H1 (cell line): ENCODE measurements at regions not wholly inside any gene's neighbourhood (a gene's known extent, or its start where the extent isn't known, plus 50 kb on each side); places are given as distances from the start of the nearest gene placed in this dataset.

Experiments
- CTCF ChIA-PET: fragments of 300-600 bp; sonication (Branson Sonifier 250); formaldehyde crosslinking; loops from one replicate; lab custom pipeline; 2021; ENCODE audit not compliant: partially characterized antibody; lab: Charles Lee
- POLR2A ChIA-PET: fragments of 300-600 bp; sonication (Branson Sonifier 250); formaldehyde crosslinking; loops from one replicate; lab custom pipeline; 2021; ENCODE audit warnings: inconsistent platforms; ENCODE audit not compliant: partially characterized antibody; lab: Charles Lee
- DNase-seq, 2 experiments: peaks; one replicate each; pipeline versions ENCODE4 v3.0.0 to v3.0.0-alpha.2; 2010 to 2022; ENCODE audit warnings: low spot score in 2 of 2, low read depth in 1 of 2, mixed read lengths in 1 of 2
- FAIRE-seq: peaks from 2 replicates; lab custom pipeline; 2011; peaks lifted over from hg19 to GRCh38; lab: Jason Lieb, UNC
- H2AFZ ChIP-seq: 2 replicates; pipeline ENCODE4 v1.8.1; 2012; ENCODE audit warnings: low read length, inconsistent platforms
- H2AK5ac ChIP-seq: 2 replicates; pipeline ENCODE4 v1.6.1; 2013; ENCODE audit warnings: low read depth, low read length
- H2BK120ac ChIP-seq: replicated peaks from 2 replicates; pipeline ENCODE3; 2013; ENCODE audit warnings: low read depth, low read length, inconsistent platforms
- H2BK12ac ChIP-seq: 2 replicates; pipeline ENCODE4 v1.6.1; 2013; ENCODE audit warnings: low read depth, low read length
- H2BK15ac ChIP-seq: 2 replicates; pipeline ENCODE4 v1.6.1; 2013; ENCODE audit warnings: low read length
- H2BK20ac ChIP-seq: 2 replicates; pipeline ENCODE4 v1.6.1; 2013; ENCODE audit warnings: low read length
- H2BK5ac ChIP-seq: 2 replicates; pipeline ENCODE4 v1.6.1; 2013; ENCODE audit warnings: low read depth, low read length
- H3K14ac ChIP-seq: 2 replicates; pipeline ENCODE4 v1.6.1; 2013; ENCODE audit warnings: inconsistent platforms; ENCODE audit not compliant: insufficient read length
- H3K18ac ChIP-seq: 2 replicates; pipeline ENCODE4 v1.6.1; 2013; ENCODE audit warnings: low read length; ENCODE audit errors: extremely low read depth
- H3K23ac ChIP-seq: 2 replicates; pipeline ENCODE4 v1.6.1; 2013; ENCODE audit warnings: inconsistent platforms; ENCODE audit not compliant: insufficient read length
- H3K23me2 ChIP-seq: 2 replicates; pipeline ENCODE4 v1.6.1; 2013; ENCODE audit warnings: low read depth, low read length
- H3K27ac ChIP-seq: 2 replicates; pipeline ENCODE4 v1.6.1; 2011; ENCODE audit warnings: low read depth, low read length, inconsistent platforms
- H3K27me3 ChIP-seq, 4 experiments: replicated peaks in 1 of 4; 1 replicate in 1 of 4; 2 replicates in 3 of 4; pipeline versions ENCODE4 v1.6.1 to v1.8.1; 2011 to 2013; ENCODE audit warnings: low read length in 3 of 4, mild to moderate bottlenecking in 3 of 4, inconsistent platforms in 2 of 4, mixed read lengths in 2 of 4, moderate library complexity in 1 of 4; ENCODE audit not compliant: control insufficient read depth in 3 of 4, insufficient read depth in 3 of 4; ENCODE audit errors: extremely low read depth in 1 of 4
- H3K36me3 ChIP-seq, 4 experiments: 2 replicates each; pipeline versions ENCODE4 v1.6.1 to v1.8.1; 2011 to 2013; ENCODE audit warnings: mild to moderate bottlenecking in 4 of 4, low read length in 3 of 4, moderate library complexity in 2 of 4, control low read depth in 1 of 4, inconsistent platforms in 1 of 4; ENCODE audit not compliant: insufficient read depth in 4 of 4, control insufficient read depth in 2 of 4
- H3K4ac ChIP-seq: replicated peaks from 2 replicates; pipeline ENCODE3; 2013; ENCODE audit warnings: low read length, low read depth, mixed read lengths, inconsistent platforms; ENCODE audit not compliant: insufficient read length
- H3K4me1 ChIP-seq, 4 experiments: replicated peaks in 1 of 4; 1 replicate in 1 of 4; 2 replicates in 3 of 4; pipeline versions ENCODE4 v1.6.1 to v1.8.1; 2011 to 2013; ENCODE audit warnings: low read length in 3 of 4, inconsistent platforms in 2 of 4, mixed read lengths in 1 of 4; ENCODE audit not compliant: insufficient read depth in 4 of 4, control insufficient read depth in 3 of 4
- H3K4me2 ChIP-seq, 2 experiments: 2 replicates each; pipeline versions ENCODE4 v1.6.1 to v1.8.1; 2011 to 2013; ENCODE audit warnings: low read depth in 2 of 2, low read length in 2 of 2, control low read depth in 1 of 2, inconsistent platforms in 1 of 2, mild to moderate bottlenecking in 1 of 2; ENCODE audit not compliant: insufficient read depth in 1 of 2
- H3K4me3 ChIP-seq, 4 experiments: fragments of 200-600, 300-600 bp in 1 of 4; sonication (generic), shearing (Covaris generic), sonication (Bioruptor Twin) in 1 of 4; 2 replicates each; pipeline versions ENCODE4 v1.5.1 to v1.8.1; 2011 to 2016; ENCODE audit warnings: low read length in 4 of 4, low read depth in 3 of 4, control low read depth in 2 of 4, inconsistent platforms in 2 of 4, mild to moderate bottlenecking in 2 of 4, mixed read lengths in 1 of 4, moderate library complexity in 1 of 4; ENCODE audit not compliant: insufficient read depth in 2 of 4; ENCODE audit errors: extremely low read depth in 1 of 4
- H3K56ac ChIP-seq: replicated peaks from 2 replicates; pipeline ENCODE3; 2013; ENCODE audit warnings: low read depth, mild to moderate bottlenecking, mixed read lengths, low read length, inconsistent platforms; ENCODE audit not compliant: insufficient read length
- H3K79me1 ChIP-seq: 2 replicates; pipeline ENCODE4 v1.6.1; 2013; ENCODE audit warnings: low read depth, low read length, control low read depth
- H3K79me2 ChIP-seq, 2 experiments: 2 replicates each; pipeline versions ENCODE4 v1.6.1 to v1.8.1; 2012 to 2013; ENCODE audit warnings: low read length in 2 of 2, mild to moderate bottlenecking in 2 of 2, inconsistent platforms in 1 of 2; ENCODE audit not compliant: insufficient read depth in 2 of 2, control insufficient read depth in 1 of 2
- H3K9ac ChIP-seq, 4 experiments: replicated peaks in 1 of 4; 1 replicate in 1 of 4; 2 replicates in 3 of 4; pipeline versions ENCODE4 v1.6.1 to v1.8.1; 2011 to 2013; ENCODE audit warnings: low read depth in 3 of 4, low read length in 3 of 4, control low read depth in 2 of 4, mild to moderate bottlenecking in 2 of 4, moderate library complexity in 2 of 4, inconsistent platforms in 1 of 4; ENCODE audit errors: extremely low read depth in 1 of 4
- H3K9me3 ChIP-seq, 2 experiments: 2 replicates each; pipeline versions ENCODE4 v1.6.1 to v1.8.1; 2012 to 2013; ENCODE audit warnings: mild to moderate bottlenecking in 2 of 2, moderate library complexity in 2 of 2, control low read depth in 1 of 2, inconsistent platforms in 1 of 2, low read depth in 1 of 2, low read length in 1 of 2, mixed read lengths in 1 of 2; ENCODE audit not compliant: insufficient read depth in 2 of 2
- H4K20me1 ChIP-seq, 2 experiments: replicated peaks in 1 of 2; 2 replicates each; pipeline versions ENCODE3 to v1.8.1; 2011 to 2013; ENCODE audit warnings: inconsistent platforms in 2 of 2, low read length in 2 of 2, mild to moderate bottlenecking in 1 of 2; ENCODE audit not compliant: insufficient read depth in 2 of 2, control insufficient read depth in 1 of 2
- H4K5ac ChIP-seq: 2 replicates; pipeline ENCODE4 v1.6.1; 2013; ENCODE audit warnings: low read length, low read depth, mixed read lengths, inconsistent platforms; ENCODE audit not compliant: insufficient read length
- H4K8ac ChIP-seq: 2 replicates; pipeline ENCODE4 v1.8.0; 2013; ENCODE audit warnings: mild to moderate bottlenecking, moderate library complexity, low read length, inconsistent platforms; ENCODE audit not compliant: insufficient read depth; ENCODE audit errors: extremely low read depth
- H4K91ac ChIP-seq: replicated peaks from 2 replicates; pipeline ENCODE3; 2013; ENCODE audit warnings: low read length, mixed read lengths, inconsistent platforms; ENCODE audit not compliant: insufficient read length
- MAFK ChIP-seq: IDR thresholded peaks from 2 replicates; pipeline ENCODE4 v1.6.1; 2012; ENCODE audit warnings: low read depth, mild to moderate bottlenecking, improper control_type of control experiment, low read length
- NRF1 ChIP-seq: IDR thresholded peaks from 2 replicates; pipeline ENCODE4 v1.6.1; 2011; ENCODE audit warnings: mild to moderate bottlenecking, low read depth, low read length, improper control_type of control experiment
- WGBS, 2 experiments: shearing (Covaris generic) in 1 of 2; methylation state at CpG; one replicate each; pipeline versions ENCODE4 v1.1.6 to v1.1.7; 2013 to 2015; ENCODE audit warnings: low lambda C conversion rate in 2 of 2, mixed read lengths in 2 of 2, inconsistent platforms in 1 of 2, low coverage in 1 of 2, missing lambda C conversion rate in 1 of 2; ENCODE audit not compliant: insufficient replicate concordance in 2 of 2, insufficient coverage in 1 of 2, insufficient read length in 1 of 2; ENCODE audit errors: extremely low coverage in 1 of 2, missing lambda C conversion rate in 1 of 2; 5-methylcytosine and 5-hydroxymethylcytosine counted together
- TF ChIP-seq, protein P1 (sequence below): IDR thresholded peaks from 2 replicates; pipeline ENCODE4 v1.6.1; 2011; ENCODE audit warnings: low read depth, mild to moderate bottlenecking, low read length; ENCODE audit not compliant: insufficient read depth

DNA sequence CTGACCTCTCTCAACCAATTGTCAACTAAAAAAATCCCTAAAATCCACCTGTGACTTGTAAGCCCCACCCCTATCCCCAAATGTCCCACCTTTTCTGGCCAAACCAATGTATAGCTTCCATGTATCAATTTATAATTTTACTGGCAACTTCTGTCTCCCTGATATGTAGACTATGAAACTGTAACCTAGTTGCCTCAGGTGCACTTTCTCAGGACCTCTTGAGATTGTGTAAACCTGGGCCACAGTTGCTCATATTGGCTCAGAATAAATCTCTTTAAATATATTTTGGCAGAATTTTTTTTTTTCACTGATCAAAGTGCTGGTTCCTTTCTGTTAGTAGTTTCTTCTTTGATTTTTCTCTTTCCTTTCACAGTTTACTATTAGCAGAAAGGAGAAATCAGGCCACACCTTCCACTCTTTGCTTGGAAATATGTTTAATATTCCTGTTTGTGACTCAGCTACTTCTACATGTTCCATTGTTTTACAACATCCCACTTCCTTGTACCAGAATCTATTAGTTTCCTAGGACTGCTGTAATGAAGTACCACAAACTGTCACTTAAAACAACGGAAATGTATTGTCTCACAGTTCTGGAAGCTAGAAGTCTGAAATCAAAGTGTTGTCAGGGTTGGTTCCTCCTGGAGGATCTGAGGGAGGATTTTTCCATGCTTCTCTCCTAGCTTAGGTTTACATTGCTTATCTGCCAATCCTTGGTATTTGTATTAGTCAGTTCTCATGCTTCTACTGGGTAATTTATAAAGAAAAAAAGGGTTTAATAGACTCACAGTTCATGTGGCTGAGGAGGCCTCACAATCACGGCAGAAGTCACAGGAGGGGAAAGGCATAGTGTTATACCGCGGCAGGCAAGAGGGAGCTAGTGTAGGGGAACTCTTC is 801.2 kb upstream of the ARPP21 start:
- Histone ChIP-seq H3K9ac (no peak overlapping the region), H4K8ac (no peak overlapping the region), H2BK15ac (no peak overlapping the region), H3K18ac (no peak overlapping the region), H4K91ac (no peak overlapping the region), H3K27ac (no peak overlapping the region), H2BK20ac (no peak overlapping the region), H3K79me1 (no peaks in the 10 kb centered on the region), H3K23me2 (no peaks in the 10 kb centered on the region), H3K4ac (no peak overlapping the region), H3K79me2 (no peaks in the 10 kb centered on the region), H2BK5ac (no peak overlapping the region), H2AFZ (no peak overlapping the region), H3K23ac (no peak overlapping the region), H2BK120ac (no peak overlapping the region), H3K14ac (no peak overlapping the region), H3K36me3 (no peaks in the 10 kb centered on the region), H3K4me2 (no peak overlapping the region), H3K4me3 (no peak overlapping the region), H3K4me1 (peaks cover 0 to 7% (median 4%) of the 10 kb centered on the region in 4 experiments; a peak in 3 of 7 replicates), H4K20me1 (no peaks in the 10 kb centered on the region), H3K27me3 (no peaks in the 10 kb centered on the region), H3K9me3 (no peaks in the 10 kb centered on the region), H2BK12ac (no peak overlapping the region), H4K5ac (no peak overlapping the region), H2AK5ac (no peak overlapping the region), H3K56ac (no peak overlapping the region)
- WGBS, 2 experiments: 75% methylated on average over 4 of the region's 4 CpGs; no CpG with 5 or more reads in 1 of the 2 experiments
- ChIA-PET POLR2A (no interaction called here), CTCF (no interaction called here)
- no peak for FAIRE-seq
- TF ChIP-seq NRF1: no peak
- TF ChIP-seq, protein P1, sequence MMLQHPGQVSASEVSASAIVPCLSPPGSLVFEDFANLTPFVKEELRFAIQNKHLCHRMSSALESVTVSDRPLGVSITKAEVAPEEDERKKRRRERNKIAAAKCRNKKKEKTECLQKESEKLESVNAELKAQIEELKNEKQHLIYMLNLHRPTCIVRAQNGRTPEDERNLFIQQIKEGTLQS: no peak
- TF ChIP-seq MAFK: no peak
- DNase-seq: no peak
